ENCODE measurements at regions not wholly inside any gene's neighbourhood (a gene's known extent, or its start where the extent isn't known, plus 50 kb on each side); places are given as distances from the start of the nearest gene placed in this dataset.

DNA sequence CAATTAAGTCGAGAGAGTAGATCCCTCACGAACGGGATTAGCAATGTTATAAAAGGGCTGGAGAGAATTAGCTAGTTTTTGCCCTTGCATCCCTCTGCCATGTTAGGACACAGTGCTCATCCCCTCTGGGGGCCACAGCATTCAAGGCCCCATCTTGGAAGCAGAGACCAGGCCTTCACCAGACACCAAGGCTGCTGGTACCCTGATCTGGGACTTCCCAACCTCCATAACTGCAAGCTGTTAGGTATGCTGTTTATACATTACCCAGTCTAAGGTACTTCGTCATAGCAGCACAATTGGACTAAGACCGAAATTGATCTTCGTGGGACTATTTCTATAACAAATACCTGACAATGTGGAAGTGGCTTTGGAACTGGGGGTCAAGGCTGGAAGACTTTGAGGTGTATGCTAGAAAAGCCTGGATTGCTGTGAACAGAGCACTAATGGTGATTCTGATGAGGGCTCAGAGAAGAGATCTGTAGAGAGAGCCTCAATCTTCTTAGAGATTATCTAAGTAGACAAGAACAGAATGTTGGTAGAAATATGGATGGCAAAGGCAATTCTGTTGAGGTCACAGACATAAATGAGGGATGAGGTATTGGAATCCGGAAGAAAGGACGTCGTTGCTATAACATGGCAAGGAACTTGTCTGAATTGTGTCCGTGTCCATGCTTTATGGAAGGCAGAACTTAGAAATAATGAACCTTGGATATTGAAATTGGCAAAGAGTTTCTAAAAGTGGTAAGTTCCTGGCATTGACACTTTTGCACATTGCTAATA lies 83.8 kb upstream of the KIF26B start (continued):
- TF ChIP-seq E2F4 (CRISPR knock-in tag; IDR thresholded peaks at IDR 0.05; ENCODE audit: borderline replicate concordance, low read depth) (no peak), NFYB (CRISPR knock-in tag; conservative IDR thresholded peaks at IDR 0.05; ENCODE audit: low read depth) (no peak), SP1 (CRISPR knock-in tag; conservative IDR thresholded peaks at IDR 0.05) (no peak), NFE2L1 (CRISPR knock-in tag; IDR thresholded peaks at IDR 0.05) (no peak), SMAD3 (CRISPR knock-in tag; IDR thresholded peaks at IDR 0.05; ENCODE audit: borderline replicate concordance) (no peak), HMGXB4 (CRISPR knock-in tag; IDR thresholded peaks at IDR 0.05) (no peak), NR1H2 (CRISPR knock-in tag; IDR thresholded peaks at IDR 0.05) (no peak), AR (CRISPR knock-in tag; IDR thresholded peaks at IDR 0.05) (no peak), ATF1 (CRISPR knock-in tag; IDR thresholded peaks at IDR 0.05) (no peak), FOXJ3 (CRISPR knock-in tag; IDR thresholded peaks at IDR 0.05; ENCODE audit: borderline replicate concordance) (no peak)
- TF ChIP-seq, protein P1, sequence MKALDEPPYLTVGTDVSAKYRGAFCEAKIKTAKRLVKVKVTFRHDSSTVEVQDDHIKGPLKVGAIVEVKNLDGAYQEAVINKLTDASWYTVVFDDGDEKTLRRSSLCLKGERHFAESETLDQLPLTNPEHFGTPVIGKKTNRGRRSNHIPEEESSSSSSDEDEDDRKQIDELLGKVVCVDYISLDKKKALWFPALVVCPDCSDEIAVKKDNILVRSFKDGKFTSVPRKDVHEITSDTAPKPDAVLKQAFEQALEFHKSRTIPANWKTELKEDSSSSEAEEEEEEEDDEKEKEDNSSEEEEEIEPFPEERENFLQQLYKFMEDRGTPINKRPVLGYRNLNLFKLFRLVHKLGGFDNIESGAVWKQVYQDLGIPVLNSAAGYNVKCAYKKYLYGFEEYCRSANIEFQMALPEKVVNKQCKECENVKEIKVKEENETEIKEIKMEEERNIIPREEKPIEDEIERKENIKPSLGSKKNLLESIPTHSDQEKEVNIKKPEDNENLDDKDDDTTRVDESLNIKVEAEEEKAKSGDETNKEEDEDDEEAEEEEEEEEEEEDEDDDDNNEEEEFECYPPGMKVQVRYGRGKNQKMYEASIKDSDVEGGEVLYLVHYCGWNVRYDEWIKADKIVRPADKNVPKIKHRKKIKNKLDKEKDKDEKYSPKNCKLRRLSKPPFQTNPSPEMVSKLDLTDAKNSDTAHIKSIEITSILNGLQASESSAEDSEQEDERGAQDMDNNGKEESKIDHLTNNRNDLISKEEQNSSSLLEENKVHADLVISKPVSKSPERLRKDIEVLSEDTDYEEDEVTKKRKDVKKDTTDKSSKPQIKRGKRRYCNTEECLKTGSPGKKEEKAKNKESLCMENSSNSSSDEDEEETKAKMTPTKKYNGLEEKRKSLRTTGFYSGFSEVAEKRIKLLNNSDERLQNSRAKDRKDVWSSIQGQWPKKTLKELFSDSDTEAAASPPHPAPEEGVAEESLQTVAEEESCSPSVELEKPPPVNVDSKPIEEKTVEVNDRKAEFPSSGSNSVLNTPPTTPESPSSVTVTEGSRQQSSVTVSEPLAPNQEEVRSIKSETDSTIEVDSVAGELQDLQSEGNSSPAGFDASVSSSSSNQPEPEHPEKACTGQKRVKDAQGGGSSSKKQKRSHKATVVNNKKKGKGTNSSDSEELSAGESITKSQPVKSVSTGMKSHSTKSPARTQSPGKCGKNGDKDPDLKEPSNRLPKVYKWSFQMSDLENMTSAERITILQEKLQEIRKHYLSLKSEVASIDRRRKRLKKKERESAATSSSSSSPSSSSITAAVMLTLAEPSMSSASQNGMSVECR (CRISPR knock-in tag; IDR thresholded peaks at IDR 0.05; ENCODE audit: borderline replicate concordance) = no peak

- no peak for ATAC-seq
- CTCF ChIA-PET = no interaction called here
- H3K4me3 Mint-ChIP-seq = no peak overlapping the region
- no peaks in the 10 kb centered on the region for H3K4me1 Mint-ChIP-seq
- H3K36me3 Mint-ChIP-seq = peaks cover 14% of the 10 kb centered on the region
- DNase-seq (ENCODE audit: low spot score) = no peak
- H3K9me3 Mint-ChIP-seq = peaks cover 11% of the 10 kb centered on the region
- POLR2A ChIA-PET = no interaction called here
- H3K27me3 Mint-ChIP-seq (ENCODE audit: low read depth) = no peaks in the 10 kb centered on the region; the same call in 1 of the 2 replicates
- H3K27ac Mint-ChIP-seq = no peak overlapping the region
- TF ChIP-seq EMX1 (CRISPR knock-in tag; IDR thresholded peaks at IDR 0.05) (no peak), NR3C1 (CRISPR knock-in tag; conservative IDR thresholded peaks at IDR 0.05; ENCODE audit: low read depth) (no peak), ETV6 (CRISPR knock-in tag; IDR thresholded peaks at IDR 0.05) (no peak), ZBTB43 (CRISPR knock-in tag; IDR thresholded peaks at IDR 0.05) (no peak), RORB (CRISPR knock-in tag; IDR thresholded peaks at IDR 0.05) (no peak), PRRX2 (CRISPR knock-in tag; IDR thresholded peaks at IDR 0.05) (no peak), ZNF317 (CRISPR knock-in tag; IDR thresholded peaks at IDR 0.05; ENCODE audit: borderline replicate concordance, low read depth) (no peak), GTF2I (CRISPR knock-in tag; conservative IDR thresholded peaks at IDR 0.05) (no peak), GABPB1 (CRISPR knock-in tag; IDR thresholded peaks at IDR 0.05) (no peak), SP1 (CRISPR knock-in tag; conservative IDR thresholded peaks at IDR 0.05) (no peak)
- TF ChIP-seq, protein P2, sequence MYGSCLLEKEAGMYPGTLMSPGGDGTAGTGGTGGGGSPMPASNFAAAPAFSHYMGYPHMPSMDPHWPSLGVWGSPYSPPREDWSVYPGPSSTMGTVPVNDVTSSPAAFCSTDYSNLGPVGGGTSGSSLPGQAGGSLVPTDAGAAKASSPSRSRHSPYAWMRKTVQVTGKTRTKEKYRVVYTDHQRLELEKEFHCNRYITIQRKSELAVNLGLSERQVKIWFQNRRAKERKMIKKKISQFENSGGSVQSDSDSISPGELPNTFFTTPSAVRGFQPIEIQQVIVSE (CRISPR knock-in tag; IDR thresholded peaks at IDR 0.05; ENCODE audit: borderline replicate concordance) = no peak
- TF ChIP-seq, protein P3, sequence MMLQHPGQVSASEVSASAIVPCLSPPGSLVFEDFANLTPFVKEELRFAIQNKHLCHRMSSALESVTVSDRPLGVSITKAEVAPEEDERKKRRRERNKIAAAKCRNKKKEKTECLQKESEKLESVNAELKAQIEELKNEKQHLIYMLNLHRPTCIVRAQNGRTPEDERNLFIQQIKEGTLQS (CRISPR knock-in tag; conservative IDR thresholded peaks at IDR 0.05) = no peak
- TF ChIP-seq, protein P4, sequence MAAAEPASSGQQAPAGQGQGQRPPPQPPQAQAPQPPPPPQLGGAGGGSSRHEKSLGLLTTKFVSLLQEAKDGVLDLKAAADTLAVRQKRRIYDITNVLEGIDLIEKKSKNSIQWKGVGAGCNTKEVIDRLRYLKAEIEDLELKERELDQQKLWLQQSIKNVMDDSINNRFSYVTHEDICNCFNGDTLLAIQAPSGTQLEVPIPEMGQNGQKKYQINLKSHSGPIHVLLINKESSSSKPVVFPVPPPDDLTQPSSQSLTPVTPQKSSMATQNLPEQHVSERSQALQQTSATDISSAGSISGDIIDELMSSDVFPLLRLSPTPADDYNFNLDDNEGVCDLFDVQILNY (CRISPR knock-in tag; IDR thresholded peaks at IDR 0.05) = no peak
These were observed 87.5 kb upstream of the KIF26B start for GRCh38 chr1:245067257-245067656.
